ENCODE measurements at regions not wholly inside any gene's neighbourhood (a gene's known extent, or its start where the extent isn't known, plus 50 kb on each side); places are given as distances from the start of the nearest gene placed in this dataset.
A peak's percentile ranks its signal among the peaks of the same experiment; 100 is the strongest.

DNA sequence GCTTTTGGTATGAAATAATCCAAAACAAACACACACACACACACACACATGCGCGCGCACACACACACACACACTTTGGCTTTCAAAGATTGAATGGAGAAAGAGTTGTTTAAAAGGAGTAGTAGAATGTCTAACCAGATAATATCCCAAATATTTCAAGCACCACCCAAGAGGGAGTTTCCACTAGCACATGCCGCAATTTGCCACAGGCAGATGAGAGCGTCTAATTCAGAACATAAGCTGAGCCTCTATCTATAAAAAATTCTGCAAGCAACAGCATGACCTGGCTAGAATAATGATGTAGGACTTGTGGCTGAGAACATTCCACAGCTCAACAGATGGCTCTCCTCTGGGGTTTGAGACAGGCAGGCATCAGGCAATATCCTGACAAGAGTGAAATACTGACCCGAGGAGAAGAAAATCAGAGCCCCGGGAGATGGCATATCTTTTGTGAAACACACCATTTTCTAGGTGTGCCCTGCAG is 302.5 kb upstream of the GADL1 start:
- H3K27ac ChIP-seq = no peak overlapping the region

DNA sequence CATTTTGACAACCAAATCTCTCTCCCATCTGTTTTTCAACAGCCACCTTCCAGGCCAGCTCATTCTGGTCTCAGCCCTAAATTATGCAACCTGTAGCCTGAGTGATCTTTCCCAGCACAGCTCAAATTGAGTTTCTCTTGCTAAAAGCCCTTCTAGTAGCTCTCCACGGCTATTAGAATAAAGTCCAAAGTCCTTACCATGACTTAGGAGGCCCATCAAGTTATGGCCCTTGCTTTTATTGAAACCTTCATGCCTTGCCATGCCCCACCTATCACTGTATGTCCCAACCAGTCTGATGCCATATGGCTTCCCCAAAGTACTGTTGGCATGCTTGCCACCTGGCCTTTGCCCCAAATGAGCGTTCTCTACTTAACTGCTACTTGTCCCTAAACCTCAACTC is 303.5 kb upstream of the GADL1 start:
- no peak overlapping the region for H3K27ac ChIP-seq

More for the DNA sequence above, 302.5 kb upstream of the GADL1 start:
- TF ChIP-seq, protein P1, sequence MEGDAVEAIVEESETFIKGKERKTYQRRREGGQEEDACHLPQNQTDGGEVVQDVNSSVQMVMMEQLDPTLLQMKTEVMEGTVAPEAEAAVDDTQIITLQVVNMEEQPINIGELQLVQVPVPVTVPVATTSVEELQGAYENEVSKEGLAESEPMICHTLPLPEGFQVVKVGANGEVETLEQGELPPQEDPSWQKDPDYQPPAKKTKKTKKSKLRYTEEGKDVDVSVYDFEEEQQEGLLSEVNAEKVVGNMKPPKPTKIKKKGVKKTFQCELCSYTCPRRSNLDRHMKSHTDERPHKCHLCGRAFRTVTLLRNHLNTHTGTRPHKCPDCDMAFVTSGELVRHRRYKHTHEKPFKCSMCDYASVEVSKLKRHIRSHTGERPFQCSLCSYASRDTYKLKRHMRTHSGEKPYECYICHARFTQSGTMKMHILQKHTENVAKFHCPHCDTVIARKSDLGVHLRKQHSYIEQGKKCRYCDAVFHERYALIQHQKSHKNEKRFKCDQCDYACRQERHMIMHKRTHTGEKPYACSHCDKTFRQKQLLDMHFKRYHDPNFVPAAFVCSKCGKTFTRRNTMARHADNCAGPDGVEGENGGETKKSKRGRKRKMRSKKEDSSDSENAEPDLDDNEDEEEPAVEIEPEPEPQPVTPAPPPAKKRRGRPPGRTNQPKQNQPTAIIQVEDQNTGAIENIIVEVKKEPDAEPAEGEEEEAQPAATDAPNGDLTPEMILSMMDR (IDR thresholded peaks at IDR 0.05) = no peak
- TF ChIP-seq ZFX (IDR thresholded peaks at IDR 0.05; ENCODE audit: borderline replicate concordance) = no peak

DNA sequence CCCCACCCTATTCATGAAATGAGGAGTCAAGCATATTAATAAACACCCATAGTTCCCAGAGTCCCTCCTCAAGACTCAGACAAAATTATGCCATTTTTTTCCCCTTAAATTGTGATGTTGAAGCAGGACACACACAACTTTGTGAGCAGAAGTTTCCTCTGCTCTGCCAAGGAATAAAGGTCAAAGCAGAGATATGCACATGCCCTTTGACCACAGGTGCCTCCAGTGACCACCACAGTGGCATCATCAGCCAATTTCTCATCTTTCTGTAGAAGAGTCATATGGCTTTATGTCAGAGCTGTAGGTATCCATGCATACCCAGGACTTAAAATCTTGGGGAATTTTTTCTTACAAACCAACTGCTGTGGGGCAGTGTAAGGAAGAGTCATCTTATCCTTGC is 304.4 kb upstream of the GADL1 start:
- no peak for TF ChIP-seq ZFX (IDR thresholded peaks at IDR 0.05; ENCODE audit: borderline replicate concordance)
- TF ChIP-seq, protein P1 (IDR thresholded peaks at IDR 0.05) = no peak
- H3K27ac ChIP-seq = no peak overlapping the region

More for the DNA sequence above, 303.5 kb upstream of the GADL1 start:
- TF ChIP-seq, protein P1 (IDR thresholded peaks at IDR 0.05) = no peak
- no peak for TF ChIP-seq ZFX (IDR thresholded peaks at IDR 0.05; ENCODE audit: borderline replicate concordance)

DNA sequence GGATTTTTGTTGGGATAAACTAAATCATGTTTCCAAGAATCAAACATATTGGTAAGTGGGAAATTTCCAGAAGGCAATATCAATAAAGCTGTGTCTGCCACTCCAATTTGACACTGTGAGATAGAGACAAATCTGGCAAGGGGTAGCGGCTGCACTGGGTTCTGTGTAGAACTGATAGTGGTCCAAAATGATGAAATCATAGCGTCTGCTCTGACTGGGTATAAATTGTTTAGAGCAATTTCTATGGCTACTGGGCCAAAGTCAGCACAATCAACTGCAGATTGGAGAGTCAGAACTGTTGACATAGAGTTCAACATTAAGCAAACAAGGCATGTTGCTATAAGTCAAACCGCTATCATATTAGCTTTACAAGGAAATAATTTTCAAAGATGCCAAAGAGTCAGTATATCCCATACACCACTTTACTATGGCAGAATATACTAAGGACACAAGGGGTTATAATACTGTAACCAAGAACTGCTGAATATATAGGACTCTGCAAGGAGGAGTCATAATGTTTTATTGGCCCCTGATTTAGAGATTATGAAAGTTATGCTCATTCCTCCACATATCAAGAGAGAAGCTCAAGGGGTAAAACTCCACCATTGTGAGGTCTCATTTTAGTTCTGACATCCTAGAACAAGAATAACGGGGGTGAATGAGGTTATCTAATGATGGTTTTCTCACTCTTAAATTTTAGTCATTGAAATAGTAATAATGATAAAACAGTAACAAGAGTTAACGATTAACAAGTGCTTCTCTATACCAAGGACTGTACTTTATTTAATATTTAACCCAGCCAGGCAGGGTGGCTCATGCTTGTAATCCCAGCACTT is 309.7 kb upstream of the GADL1 start:
- H3K27ac ChIP-seq = peak overlapping the region; percentile 34; the same call in 1 of the 2 replicates
- no peak for TF ChIP-seq ZFX (IDR thresholded peaks at IDR 0.05; ENCODE audit: borderline replicate concordance)
- TF ChIP-seq, protein P1 (IDR thresholded peaks at IDR 0.05) = no peak

DNA sequence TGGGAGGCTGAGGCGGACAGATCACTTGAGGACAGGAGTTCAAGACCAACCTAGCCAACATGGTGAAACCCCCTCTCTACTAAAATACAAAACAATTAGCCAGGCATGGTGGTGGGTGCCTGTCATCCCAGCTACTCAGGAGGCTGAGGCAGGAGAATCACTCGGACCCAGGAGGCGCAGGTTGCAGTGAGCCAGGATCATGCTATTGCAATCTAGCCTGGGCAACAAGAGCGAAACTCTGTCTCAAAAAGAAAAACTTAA is 310.3 kb upstream of the GADL1 start:
- peak overlapping the region; percentile 34; the same call in 1 of the 2 replicates for H3K27ac ChIP-seq

DNA sequence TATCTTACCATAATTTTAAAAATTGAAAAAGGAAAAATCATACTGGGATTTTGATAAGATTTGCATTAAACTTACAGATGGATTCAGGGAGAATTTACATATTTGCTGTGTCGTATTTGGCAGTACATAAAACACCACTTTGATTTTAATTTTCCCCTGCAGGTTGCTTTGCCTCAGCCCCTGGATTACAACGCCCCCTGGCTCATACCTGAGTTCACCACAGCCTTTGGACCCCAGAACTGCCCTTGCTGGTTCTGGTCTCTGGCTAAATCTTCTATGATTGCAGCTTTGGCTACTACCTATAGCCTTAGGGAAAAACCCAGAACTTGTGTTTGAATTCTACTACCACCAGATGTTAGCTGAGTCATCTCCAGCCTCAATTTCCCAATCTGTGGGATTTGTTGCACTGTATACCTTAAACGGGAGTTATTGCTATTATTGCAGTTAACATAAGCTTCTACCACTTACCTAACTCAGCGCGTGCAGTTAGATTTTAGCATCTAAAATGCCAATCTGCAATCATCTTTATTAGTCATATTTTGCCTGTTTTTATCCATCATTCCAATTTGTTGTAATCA is 315.7 kb upstream of the GADL1 start:
- H3K27ac ChIP-seq = no peak overlapping the region
- TF ChIP-seq, protein P1 (IDR thresholded peaks at IDR 0.05) = peak; percentile 18
- TF ChIP-seq ZFX (IDR thresholded peaks at IDR 0.05; ENCODE audit: borderline replicate concordance) = no peak

DNA sequence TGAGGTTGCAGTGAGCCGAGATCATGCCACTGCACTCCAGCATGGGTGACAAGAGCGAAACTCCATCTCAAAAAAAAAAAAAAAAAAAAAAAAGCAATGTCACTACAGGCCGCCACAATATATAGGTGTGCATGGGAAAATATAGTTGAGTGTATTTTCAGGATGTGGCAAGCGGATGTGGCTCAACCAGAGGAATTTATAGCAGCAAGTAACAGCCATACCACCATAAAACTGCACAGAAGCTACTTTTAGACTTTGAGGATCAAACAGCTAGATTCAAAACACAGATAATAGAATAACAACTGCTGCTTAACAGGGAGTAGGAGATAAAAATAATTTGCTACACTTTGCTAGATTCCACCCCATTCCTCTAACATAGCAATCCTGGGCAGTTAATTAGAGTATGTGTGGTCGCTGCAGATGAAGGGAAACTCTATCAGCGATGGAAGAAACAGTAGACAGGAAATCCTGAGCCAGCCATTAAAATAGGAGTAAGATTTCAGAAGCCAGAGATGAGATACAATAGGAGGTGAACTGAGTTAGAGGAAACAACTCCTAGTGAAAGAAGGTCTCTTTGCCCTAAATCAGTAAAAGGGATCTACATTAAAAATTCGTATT is 318.7 kb upstream of the STT3B start:
- TF ChIP-seq ZFX (IDR thresholded peaks at IDR 0.05; ENCODE audit: borderline replicate concordance) = no peak
- TF ChIP-seq, protein P1 (IDR thresholded peaks at IDR 0.05) = no peak
- no peak overlapping the region for H3K27ac ChIP-seq
